ENCODE measurements at regions not wholly inside any gene's neighbourhood (a gene's known extent, or its start where the extent isn't known, plus 50 kb on each side); places are given as distances from the start of the nearest gene placed in this dataset.

DNA sequence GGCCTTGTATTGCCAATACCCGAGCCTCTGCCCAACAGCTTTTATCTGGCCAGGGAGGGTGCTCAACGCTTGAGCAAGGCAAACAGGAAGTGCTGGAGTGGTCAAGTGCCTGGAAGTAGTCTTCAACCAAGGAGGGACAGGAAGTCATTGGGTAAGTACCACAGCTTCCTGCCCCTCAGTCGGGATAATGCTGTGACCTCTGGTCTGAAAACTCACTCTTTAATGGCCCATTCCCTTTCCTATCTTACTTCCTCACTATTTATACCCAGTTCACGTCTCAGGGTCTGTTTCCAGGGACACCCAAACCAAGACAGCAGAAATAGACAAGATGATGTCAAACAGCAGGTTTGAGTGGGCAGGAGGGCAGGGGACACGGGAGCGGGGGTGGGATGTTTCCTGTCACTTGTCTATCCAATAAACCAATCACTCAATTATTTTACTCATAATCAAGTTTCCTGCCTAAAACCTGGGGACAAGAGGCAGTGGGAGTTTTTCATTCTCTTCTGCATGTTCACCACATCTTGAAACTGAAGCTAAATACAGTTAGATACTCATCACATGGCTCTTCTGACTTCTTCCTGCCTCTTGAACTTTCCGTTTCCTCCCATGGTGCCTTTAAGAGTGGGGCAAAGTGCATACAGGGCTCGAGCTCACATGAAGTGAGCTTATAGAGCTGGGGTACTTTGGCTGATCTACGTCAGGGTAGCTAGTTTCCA lies 68.9 kb upstream of the CAB39 start:
- DNase-seq, result no peak

DNA sequence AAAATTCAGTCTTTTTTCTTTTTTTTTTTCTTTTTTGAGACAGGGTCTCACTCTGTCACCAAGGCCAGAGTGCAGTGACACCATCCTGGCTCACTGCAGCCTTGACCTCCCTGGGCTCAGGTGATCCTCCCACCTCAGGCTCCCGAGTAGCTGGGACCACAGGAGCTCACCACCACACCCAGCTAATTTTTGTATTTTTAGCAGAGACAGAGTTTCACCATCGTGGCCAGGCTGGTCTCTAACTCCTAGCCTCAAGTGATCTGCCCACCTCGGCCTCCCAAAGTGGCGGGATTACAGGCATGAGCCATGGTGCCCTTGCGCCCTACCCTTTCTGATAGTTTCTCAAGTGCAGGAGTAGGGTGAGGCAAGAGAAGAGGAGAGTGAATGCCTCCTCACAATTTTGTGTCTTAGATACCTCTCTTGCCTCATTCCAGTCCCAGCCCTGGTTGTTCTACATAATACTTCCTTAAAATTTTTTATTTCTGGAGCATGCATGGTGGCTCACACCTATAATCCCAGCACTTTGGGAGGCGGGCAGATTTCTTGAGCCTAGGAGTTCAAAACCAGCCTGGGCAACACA lies 68.2 kb upstream of the CAB39 start:
- DNase-seq, result no peak

GRCh38 chr2:230648356-230648755 lies 64.3 kb upstream of the CAB39 start:
- no peak for DNase-seq

DNA sequence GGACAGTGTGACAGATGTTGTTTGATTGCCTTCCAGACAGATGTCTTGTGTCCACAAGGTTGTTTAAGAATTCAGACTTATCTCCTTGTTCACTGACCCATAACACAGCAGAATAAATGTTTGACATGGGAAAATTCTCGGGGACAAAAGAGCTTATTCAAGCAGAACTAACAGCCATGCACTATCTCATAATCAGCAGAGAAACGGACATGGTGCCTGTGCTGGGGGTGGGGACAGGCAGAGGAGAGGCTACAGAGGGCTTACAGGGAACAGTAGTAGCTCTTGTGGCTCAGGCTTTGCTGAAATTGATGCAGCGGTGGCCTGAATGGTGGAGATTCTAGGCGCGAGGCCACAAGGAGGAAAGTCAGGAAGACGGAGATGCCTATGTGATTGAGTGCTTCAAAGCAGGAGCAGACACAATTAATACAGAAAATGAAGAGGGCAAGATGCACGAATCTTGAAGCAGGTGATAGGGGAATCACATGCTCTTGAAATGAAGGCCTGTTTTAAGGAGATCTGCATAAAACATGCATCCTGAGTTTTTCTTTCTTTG lies 62.0 kb upstream of the CAB39 start:
- no peak for DNase-seq

- no peak for DNase-seq
Observed at GRCh38 chr2:230654057-230654456, 58.6 kb upstream of the CAB39 start.

GRCh38 chr2:230657462-230657861 lies 55.2 kb upstream of the CAB39 start:
- no peak for DNase-seq

DNA sequence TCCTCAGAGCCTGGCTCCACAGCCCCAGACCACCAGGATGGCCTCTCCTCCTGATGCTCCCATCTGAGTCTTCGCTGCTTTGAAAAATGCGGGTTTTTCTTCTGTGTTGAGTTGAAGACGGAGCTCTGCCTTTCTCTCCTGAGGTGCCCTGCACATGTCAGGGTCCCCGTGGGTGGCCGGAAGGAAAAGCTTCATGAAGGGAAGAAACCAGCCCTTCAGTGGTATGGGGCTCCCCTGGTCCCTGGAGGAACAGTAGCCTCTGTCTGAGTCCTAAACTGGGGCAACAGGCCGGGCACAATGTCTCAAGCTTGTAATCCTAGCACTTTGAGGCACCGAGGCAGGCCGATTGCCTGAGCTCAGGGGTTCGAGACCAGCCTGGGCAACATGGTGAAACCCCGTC lies 54.7 kb upstream of the CAB39 start:
- no peak for DNase-seq

GRCh38 chr2:230658577-230658876 lies 54.1 kb upstream of the CAB39 start:
- no peak for DNase-seq

DNA sequence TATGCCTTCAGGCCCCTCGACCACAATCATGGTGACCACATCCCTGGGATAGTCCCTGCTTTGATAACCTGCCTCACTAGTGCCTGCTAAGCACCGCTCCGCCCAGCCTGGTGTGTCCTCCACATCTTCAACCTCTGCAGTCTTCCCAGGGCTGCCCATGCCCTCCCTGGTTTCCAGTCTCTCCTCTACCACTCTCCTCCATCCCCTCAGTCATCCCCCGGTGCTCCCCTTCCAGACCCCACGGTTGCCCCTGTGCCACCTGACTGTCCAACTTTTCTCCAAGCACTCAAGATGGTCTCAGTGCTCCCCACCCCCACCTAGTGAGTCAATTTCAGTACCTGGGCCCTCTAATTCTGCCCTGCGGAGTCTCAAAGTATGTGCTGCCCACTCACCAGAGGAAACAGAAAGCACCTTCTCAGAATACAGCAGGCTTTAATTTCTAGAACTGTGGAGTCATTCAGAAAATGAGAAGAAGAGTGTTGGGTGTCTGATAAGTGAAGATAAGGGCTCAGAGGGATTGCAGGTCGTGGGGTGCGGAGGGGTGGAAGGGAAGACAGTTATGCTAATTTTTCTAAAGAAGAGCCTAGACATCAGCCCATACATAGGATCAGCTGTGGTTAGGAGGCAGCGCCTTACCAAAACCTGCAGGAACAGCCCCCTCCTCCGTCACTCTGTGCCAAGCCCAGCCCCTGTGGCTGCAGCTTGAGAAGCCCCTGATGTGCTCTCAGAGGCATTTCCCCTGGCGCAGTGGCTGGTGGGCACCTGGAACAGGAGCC lies 53.6 kb upstream of the CAB39 start:
- no peak for DNase-seq

DNA sequence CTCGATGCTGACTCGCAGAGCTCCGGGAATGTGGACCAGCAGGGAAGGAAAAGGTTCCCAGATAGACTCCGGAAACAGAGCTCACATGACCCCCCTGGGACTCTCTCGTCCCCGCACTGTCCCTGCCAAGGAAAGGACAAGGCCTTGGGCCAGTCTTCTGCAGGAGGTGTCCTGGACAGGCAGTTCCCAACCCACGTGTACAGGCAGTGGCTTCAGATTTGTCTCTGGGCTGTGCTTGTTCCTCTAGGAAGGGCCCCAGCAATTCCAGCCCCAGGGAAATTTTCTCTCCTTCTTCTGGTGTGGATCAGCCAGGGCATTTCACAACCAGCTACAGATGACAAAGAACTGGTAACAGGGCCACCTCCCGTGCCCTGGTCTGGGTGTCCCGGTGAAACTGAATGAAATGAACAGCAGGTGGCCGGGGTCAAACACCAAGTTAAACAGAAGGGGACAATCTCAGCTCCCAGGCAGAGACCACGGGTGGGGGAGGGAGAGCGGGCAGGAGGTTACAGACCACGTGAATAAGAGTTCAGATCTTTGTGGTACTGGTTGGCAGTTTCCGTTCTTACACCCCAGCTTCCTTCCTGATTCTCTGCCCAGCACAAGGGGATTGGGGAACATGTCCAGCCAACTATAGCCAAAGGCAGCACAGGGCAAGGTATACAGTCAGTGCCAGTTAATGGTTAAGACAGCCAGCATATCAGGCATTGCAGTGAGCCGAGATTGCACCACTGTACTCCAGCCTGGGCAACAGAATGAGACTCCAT lies 52.2 kb upstream of the CAB39 start:
- no peak for DNase-seq

GRCh38 chr2:230661072-230661957 lies 51.3 kb upstream of the CAB39 start:
- DNase-seq, result no peak
